Activated CD4-positive, alpha-beta T cell treated with anti-CD3 and anti-CD28 coated beads, Interleukin-2, amount 10 ng/mL, durations not matched to agents 7 days and 5 days (primary cell): ENCODE measurements at regions not wholly inside any gene's neighbourhood (a gene's known extent, or its start where the extent isn't known, plus 50 kb on each side); places are given as distances from the start of the nearest gene placed in this dataset.
"Not testable (repeated sequence)": the region's sequence is repeated elsewhere in the genome, so short reads cannot be mapped to it uniquely, and the experiment has no call there.

Experiments
- CTCF ChIA-PET: fragments of 350-600 bp; sonication (Branson Sonifier 250); formaldehyde crosslinking; loops from one replicate; lab custom pipeline; 2021; ENCODE audit warnings: antibody characterized with exemption; lab: Charles Lee
- POLR2A ChIA-PET: fragments of 350-600 bp; sonication (Branson Sonifier 250); formaldehyde crosslinking; loops from one replicate; lab custom pipeline; 2021; ENCODE audit warnings: antibody characterized with exemption; lab: Charles Lee
- DNase-seq: peaks from one replicate; pipeline ENCODE4 v3.0.0-alpha.2; 2020
- H3K27ac Mint-ChIP-seq: one replicate; pipeline ENCODE4 v1.8.0; 2021; ENCODE audit warnings: mild to moderate bottlenecking, moderate library complexity, mixed read lengths
- H3K27me3 Mint-ChIP-seq: one replicate; pipeline ENCODE4 v1.8.0; 2021; ENCODE audit warnings: mixed read lengths
- H3K36me3 Mint-ChIP-seq: one replicate; pipeline ENCODE4 v1.8.0; 2021; ENCODE audit warnings: low read depth, mixed read lengths
- H3K4me1 Mint-ChIP-seq: one replicate; pipeline ENCODE4 v1.8.0; 2021; ENCODE audit warnings: mixed read lengths
- H3K4me3 Mint-ChIP-seq: one replicate; pipeline ENCODE4 v1.8.0; 2021; ENCODE audit warnings: mild to moderate bottlenecking, moderate library complexity, mixed read lengths
- H3K9me3 Mint-ChIP-seq: one replicate; pipeline ENCODE4 v1.8.0; 2021; ENCODE audit warnings: mixed read lengths

DNA sequence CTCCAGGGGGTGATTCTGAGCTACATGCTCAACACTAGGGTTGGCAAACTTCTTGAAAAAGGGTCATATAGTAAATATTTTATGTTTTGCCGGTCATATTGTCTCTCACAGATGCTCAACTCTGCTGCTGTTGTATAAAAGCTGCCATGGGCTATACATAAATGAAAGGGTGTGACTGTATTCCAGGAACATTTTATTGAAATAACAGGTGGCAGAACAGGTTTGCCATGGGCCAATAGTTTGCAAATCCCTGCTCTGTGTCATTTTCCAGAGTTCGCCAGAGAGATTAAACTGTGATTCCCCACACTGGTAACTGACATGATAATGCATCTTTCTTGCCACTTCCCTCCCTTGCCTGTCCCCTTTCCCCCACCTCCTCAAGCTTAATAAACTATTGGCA lies 144.1 kb downstream of the NPIPA8 start:
- CTCF ChIA-PET, H3K36me3 Mint-ChIP-seq: not testable (repeated sequence)

DNA sequence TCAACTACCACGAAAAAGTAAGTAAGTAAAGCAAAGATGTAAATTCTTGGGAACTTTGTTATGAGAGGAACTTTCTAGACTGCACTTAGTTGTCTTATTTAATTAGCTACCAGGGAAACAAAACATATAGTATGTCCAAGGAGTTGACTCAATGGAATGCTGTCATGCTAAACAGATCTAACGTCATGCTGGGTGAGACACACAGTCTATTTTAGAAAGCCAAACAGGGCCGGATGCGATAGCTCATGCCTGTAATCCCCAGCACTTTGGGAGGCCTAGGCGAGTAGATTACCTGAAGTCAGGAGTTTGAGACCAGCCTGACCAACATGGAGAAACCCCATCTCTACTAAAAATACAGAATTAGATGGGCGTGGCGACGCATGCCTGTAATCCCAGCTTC lies 146.4 kb downstream of the NPIPA8 start:
- H3K36me3 Mint-ChIP-seq, POLR2A ChIA-PET, H3K4me1 Mint-ChIP-seq, H3K27me3 Mint-ChIP-seq, H3K9me3 Mint-ChIP-seq, H3K4me3 Mint-ChIP-seq, CTCF ChIA-PET, H3K27ac Mint-ChIP-seq, DNase-seq: not testable (repeated sequence)

More for the DNA sequence above, 144.1 kb downstream of the NPIPA8 start:
- H3K4me3 Mint-ChIP-seq, DNase-seq, H3K27me3 Mint-ChIP-seq, POLR2A ChIA-PET, H3K9me3 Mint-ChIP-seq, H3K27ac Mint-ChIP-seq, H3K4me1 Mint-ChIP-seq: not testable (repeated sequence)

DNA sequence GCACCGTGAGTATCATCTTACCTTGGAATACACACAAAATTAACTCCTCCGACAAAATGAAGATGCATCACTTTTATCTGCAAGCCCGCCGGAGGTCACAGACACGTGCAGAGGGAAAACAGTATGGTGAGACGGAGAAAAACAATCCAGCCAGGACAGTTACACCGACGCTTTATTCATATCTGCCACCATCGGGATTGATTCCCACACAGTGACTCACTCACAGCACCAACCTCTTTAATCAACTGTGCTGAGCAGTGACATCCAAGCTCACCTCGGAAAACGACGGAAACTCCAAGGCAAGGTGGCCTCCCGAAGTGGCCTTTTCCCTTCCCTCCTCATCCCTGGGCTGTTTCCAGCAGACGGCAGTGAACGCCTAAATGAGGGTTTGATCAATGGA lies 151.8 kb downstream of the NPIPA8 start:
- CTCF ChIA-PET, H3K9me3 Mint-ChIP-seq, H3K27me3 Mint-ChIP-seq, H3K4me1 Mint-ChIP-seq, DNase-seq, H3K27ac Mint-ChIP-seq, H3K4me3 Mint-ChIP-seq, H3K36me3 Mint-ChIP-seq, POLR2A ChIA-PET: not testable (repeated sequence)

DNA sequence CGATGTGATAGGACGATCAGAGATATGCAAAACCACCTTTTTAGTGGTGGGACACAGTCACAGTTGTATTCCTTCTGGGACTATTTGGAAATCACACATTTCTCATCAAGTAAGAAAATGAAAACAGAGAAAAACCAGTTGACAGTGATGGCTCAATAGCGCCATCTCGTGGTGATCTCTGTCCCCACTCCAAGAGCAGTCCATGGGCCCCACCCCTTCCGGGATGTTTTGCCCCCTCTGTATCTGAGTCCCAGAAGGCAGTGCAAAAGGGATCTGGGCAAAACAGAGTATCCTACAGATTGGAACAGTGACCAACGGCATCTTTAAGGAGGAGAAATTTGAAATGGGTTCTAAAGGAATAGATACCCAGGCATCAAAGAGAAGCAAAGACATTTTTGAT lies 155.5 kb downstream of the NPIPA8 start:
- POLR2A ChIA-PET, H3K27me3 Mint-ChIP-seq, H3K27ac Mint-ChIP-seq, DNase-seq, CTCF ChIA-PET, H3K4me1 Mint-ChIP-seq, H3K9me3 Mint-ChIP-seq, H3K4me3 Mint-ChIP-seq, H3K36me3 Mint-ChIP-seq: not testable (repeated sequence)

DNA sequence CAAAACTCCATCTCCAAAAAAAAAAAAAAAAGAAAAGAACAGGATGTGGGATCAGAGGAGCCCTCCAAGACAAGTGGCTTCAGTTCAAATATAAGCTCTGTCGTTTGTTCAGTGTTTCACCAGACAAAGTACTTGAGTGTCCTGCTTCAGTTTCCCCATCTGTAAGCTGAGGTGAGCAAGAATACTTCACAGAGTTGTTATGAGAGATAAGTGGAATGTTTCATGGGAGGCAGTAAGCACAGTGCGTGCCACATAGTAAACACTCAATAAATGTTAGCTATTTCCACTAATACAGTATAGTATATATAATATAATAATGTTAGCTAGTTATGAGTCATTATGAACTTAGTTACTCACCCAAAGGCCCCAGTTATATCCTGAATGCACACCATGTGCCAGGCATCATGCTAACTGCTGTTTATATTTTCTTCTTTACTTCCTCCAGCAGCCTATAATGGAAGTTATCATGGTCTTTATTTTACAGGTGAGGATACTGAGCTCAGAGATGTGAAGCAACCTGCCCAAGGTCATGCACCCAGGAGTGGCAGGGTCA lies 162.5 kb downstream of the NPIPA8 start:
- H3K36me3 Mint-ChIP-seq, H3K27ac Mint-ChIP-seq, H3K4me3 Mint-ChIP-seq, H3K4me1 Mint-ChIP-seq, POLR2A ChIA-PET, CTCF ChIA-PET, DNase-seq, H3K9me3 Mint-ChIP-seq, H3K27me3 Mint-ChIP-seq: not testable (repeated sequence)

DNA sequence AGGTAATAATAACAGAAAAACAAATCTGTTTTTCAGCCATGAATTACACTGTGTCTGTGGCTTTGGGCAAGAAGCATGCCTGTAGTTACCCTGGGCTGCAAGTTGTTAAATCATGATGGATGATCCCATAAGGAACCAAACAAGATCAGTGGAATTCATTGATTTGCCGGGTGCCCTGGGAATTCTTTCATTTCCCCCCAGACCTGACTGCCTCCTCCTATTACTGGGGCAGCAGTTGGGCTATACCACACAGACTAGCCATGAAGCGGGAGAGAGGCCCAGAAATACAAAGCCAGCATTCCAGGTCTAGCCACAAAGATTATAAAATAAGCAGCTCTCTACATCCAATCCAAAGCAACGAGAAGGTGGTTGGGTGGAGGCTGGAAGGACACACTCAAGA lies 174.2 kb downstream of the NPIPA8 start:
- H3K9me3 Mint-ChIP-seq, CTCF ChIA-PET, DNase-seq, POLR2A ChIA-PET, H3K36me3 Mint-ChIP-seq, H3K4me3 Mint-ChIP-seq, H3K27me3 Mint-ChIP-seq, H3K27ac Mint-ChIP-seq, H3K4me1 Mint-ChIP-seq: not testable (repeated sequence)

DNA sequence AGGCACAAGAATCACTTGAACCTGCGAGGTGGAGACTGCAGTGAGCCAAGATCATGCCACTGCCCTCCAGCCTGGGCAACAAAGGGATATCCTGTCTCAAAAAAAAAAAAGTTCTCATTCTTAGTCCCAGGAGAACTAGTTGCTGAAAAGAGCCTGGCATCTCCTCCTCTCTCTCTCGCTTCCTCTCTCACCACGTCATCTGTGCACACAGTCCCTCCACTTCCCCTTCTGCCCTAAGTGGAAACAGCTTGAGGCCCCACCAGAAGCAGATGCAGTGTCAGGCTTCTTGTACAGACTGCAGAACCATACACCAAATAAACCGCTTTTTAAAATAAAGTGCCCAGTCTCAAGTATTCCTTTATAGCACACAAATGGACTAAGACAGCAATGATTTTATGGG lies 175.3 kb downstream of the NPIPA8 start:
- H3K27ac Mint-ChIP-seq, H3K4me3 Mint-ChIP-seq, H3K36me3 Mint-ChIP-seq, H3K4me1 Mint-ChIP-seq, H3K9me3 Mint-ChIP-seq, DNase-seq, CTCF ChIA-PET, H3K27me3 Mint-ChIP-seq, POLR2A ChIA-PET: not testable (repeated sequence)

DNA sequence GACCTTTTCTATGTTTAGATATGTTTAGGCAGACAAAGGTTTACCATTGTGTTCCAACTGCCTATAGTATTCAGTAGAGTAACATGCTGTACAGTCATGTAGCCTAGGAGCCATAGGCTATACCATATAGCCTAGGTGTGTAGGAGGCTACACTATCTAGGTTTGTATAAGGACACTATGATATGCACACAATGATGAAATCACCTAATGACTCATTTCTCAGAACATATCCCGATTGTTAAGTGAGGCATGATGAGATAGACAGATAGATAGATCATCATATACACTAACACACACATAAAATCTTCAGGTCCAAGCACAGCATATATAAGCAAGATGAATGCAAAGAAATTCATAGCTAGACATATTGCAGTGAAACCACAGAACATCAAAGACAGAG lies 177.4 kb downstream of the NPIPA8 start:
- H3K4me1 Mint-ChIP-seq, DNase-seq, H3K4me3 Mint-ChIP-seq, H3K27me3 Mint-ChIP-seq, H3K9me3 Mint-ChIP-seq, H3K36me3 Mint-ChIP-seq, H3K27ac Mint-ChIP-seq, POLR2A ChIA-PET, CTCF ChIA-PET: not testable (repeated sequence)

DNA sequence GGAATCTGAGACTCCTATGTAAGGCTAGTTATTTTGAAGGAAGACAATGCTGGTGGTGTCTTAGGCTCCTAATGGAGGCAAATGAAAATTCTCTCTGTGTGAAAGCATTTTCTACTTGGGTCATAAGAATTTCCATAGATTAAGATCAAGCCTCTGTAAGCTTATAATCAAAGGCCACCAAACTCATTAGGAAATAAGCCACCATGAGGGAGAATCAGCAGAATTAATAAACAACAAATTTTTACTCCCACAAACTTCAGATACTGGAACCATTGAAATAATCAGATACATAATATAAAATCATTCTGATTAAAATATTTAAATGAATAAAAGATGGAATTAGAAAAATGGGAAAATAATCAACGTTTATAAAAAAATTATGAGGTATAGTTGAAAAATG lies 178.7 kb downstream of the NPIPA8 start:
- POLR2A ChIA-PET, H3K9me3 Mint-ChIP-seq, CTCF ChIA-PET, H3K27ac Mint-ChIP-seq, H3K4me1 Mint-ChIP-seq, H3K36me3 Mint-ChIP-seq, DNase-seq, H3K4me3 Mint-ChIP-seq, H3K27me3 Mint-ChIP-seq: not testable (repeated sequence)

DNA sequence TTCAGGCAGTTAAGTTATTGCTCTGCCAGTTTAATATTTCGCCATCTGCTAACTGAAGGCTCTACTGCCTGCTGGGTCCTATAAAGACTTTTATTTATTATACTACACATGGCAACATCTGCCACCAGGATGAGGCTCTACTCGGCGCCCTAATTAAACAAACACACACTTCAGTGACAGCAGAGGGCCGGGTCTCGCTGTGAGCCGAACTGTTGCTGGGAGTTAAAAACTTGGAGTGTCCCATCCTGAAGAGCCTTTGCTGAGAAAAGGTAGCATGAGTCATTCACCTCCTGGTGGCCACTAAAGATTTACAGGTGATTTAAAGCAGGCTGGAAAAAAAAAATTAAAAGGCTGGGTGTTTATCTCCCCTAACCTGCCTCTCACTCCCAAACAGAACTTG lies 183.7 kb downstream of the NPIPA8 start:
- H3K9me3 Mint-ChIP-seq, H3K4me1 Mint-ChIP-seq, DNase-seq, CTCF ChIA-PET, POLR2A ChIA-PET, H3K27me3 Mint-ChIP-seq, H3K27ac Mint-ChIP-seq, H3K36me3 Mint-ChIP-seq, H3K4me3 Mint-ChIP-seq: not testable (repeated sequence)

DNA sequence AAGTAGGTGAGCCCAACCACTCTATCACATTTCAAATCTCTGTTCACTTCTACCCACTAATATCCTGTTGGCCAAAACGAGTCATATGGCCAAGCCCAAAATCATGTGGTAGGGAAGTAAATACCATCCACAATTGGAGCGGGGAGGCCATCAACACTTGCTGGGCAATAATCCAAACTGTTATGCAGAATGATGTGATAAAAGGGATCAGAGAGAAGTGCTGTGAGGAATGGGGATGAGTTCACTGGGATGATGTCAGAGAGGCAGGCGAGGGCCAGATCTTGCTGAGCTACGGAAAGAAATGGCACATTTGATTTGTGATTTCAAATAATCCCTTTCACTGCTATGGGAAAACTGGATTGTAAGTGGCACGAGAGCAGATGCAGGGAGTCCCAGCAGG lies 188.4 kb downstream of the NPIPA8 start:
- H3K36me3 Mint-ChIP-seq, H3K27ac Mint-ChIP-seq, H3K4me3 Mint-ChIP-seq, CTCF ChIA-PET, H3K27me3 Mint-ChIP-seq, H3K4me1 Mint-ChIP-seq, H3K9me3 Mint-ChIP-seq, DNase-seq, POLR2A ChIA-PET: not testable (repeated sequence)

DNA sequence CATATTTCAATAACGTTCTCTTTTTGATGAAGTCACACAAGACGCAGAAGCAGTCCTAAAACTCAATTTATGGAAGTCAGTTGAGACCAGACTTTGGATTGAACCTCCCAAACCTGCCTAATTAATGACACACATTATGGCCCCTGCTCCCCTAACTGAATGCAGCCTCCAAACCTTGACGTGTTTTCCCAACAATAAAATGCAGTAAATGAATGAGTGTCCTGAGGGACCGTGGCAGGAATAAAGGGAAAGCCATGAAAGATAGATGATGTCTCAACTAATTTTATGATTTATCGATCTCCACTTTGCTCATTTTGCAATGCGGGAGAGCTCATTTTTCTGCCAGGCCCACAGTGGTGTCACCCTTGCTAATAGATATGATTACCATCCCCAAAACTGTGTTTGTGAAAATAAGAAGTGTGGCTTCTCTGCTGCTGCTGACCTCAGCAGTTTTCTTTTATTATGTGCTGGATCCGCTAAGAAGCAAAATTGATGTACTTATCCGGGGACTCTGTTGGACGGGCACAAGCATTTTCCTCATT lies 189.9 kb downstream of the NPIPA8 start:
- H3K4me1 Mint-ChIP-seq, H3K27ac Mint-ChIP-seq, H3K9me3 Mint-ChIP-seq, DNase-seq, H3K27me3 Mint-ChIP-seq, CTCF ChIA-PET, POLR2A ChIA-PET, H3K36me3 Mint-ChIP-seq, H3K4me3 Mint-ChIP-seq: not testable (repeated sequence)

DNA sequence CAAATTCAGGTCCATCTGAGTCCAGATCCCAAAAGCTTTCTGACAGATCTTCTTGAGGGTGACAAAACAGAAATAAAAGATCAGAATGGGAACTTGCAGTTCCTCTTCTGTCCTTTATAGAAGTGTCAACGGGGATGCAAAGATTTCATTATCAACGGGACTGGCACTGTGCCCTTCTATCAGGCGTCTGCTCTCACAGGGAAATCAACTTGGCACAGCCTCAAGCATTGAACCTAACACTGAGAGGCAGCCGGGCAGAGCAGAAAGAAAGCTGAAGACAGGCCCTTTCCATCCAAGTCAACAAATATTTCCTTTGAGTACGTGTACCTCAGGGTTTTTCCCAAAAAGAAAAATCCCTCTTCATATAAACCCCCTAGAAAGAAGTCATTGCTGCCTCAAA lies 194.5 kb downstream of the NPIPA8 start:
- H3K27ac Mint-ChIP-seq, H3K4me3 Mint-ChIP-seq, DNase-seq, H3K4me1 Mint-ChIP-seq, POLR2A ChIA-PET, CTCF ChIA-PET, H3K27me3 Mint-ChIP-seq, H3K36me3 Mint-ChIP-seq, H3K9me3 Mint-ChIP-seq: not testable (repeated sequence)

DNA sequence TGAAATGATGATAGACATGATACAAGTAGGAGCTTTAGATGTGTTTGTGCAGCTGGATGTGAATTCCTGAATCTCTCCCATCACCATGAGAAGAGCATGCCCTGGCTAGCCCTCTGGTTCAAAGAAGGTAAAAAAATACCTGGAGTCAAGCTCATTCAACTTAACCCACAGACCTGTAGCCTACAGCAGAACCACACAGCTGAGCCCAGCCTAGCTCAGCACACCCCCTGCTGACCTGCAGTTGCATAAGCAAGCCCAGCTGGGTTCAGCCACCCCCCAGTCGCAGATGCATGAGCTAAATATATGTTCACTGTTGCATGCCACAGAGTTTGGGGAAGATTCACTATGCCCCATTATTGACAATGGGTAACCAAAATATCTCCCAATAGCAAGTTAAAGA lies 200.2 kb downstream of the NPIPA8 start:
- not testable (repeated sequence) for H3K27ac Mint-ChIP-seq

More for the DNA sequence above, 200.2 kb downstream of the NPIPA8 start:
- H3K27me3 Mint-ChIP-seq, POLR2A ChIA-PET, DNase-seq, CTCF ChIA-PET, H3K4me3 Mint-ChIP-seq, H3K36me3 Mint-ChIP-seq, H3K9me3 Mint-ChIP-seq, H3K4me1 Mint-ChIP-seq: not testable (repeated sequence)
